ENCODE measurements at regions not wholly inside any gene's neighbourhood (a gene's known extent, or its start where the extent isn't known, plus 50 kb on each side); places are given as distances from the start of the nearest gene placed in this dataset.

DNA sequence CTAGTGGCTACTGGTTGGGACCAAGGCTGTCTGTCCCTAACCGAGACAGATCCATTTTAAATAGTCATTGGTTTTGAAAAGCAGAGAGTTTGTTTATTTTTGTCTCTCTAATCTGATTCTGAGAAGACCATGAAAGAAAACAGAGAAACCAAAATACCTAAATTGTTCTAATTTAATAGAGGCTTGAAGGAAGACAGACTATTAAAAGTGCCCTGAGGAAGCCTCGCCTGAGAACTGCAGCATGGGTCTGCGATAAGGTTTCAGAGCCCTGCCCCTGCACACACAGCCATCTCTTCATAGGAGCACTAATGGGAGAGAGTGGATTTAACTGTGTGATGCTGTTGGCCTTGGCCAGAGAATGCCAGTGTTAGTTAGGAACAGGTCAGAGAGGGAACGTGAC is 175.5 kb upstream of the SV2C start:
- Histone ChIP-seq H2AFZ (ENCODE audit: control insufficient read depth, low read depth, low read length) (no peak overlapping the region), H3K4me1 (ENCODE audit: control insufficient read depth, insufficient read depth, low read length) (no peaks in the 10 kb centered on the region), H3K27ac (ENCODE audit: control insufficient read depth, insufficient read depth) (no peak overlapping the region), H3K9ac (ENCODE audit: control insufficient read depth, insufficient read depth, low read length) (no peak overlapping the region), H3K27me3 (replicated peaks in 1 of 2; ENCODE audit: control insufficient read depth in 2 of 2, insufficient read depth in 2 of 2, low read length in 1 of 2) (no peaks in the 10 kb centered on the region), H3K9me3 (replicated peaks; ENCODE audit: control insufficient read depth, insufficient read depth, low read length) (no peaks in the 10 kb centered on the region), H3K4me3 (no peak overlapping the region), H4K20me1 (ENCODE audit: control insufficient read depth, insufficient read depth) (no peaks in the 10 kb centered on the region), H3K79me2 (ENCODE audit: control insufficient read depth, insufficient read depth, low read length) (no peaks in the 10 kb centered on the region), H3K36me3 (ENCODE audit: control insufficient read depth in 2 of 2, insufficient read depth in 2 of 2, low read length in 1 of 2) (no peaks in the 10 kb centered on the region), H3K4me2 (ENCODE audit: control insufficient read depth, insufficient read depth) (no peak overlapping the region)
- intact Hi-C loops (cut with micrococcal nuclease; ENCODE audit: unreplicated experiment) (no loop called here), in situ Hi-C loops (cut with MboI) (no loop called here)
- ChIA-PET SMC1A (ENCODE audit: uncharacterized antibody, unreplicated experiment) (no interaction called here), POLR2A (no interaction called here), CTCF (no interaction called here), RAD21 (ENCODE audit: unreplicated experiment) (no interaction called here)
- ATAC-seq (no peak), FAIRE-seq (no peak), DNase-seq (ENCODE audit: low read depth, low spot score) (no peak)
- TF ChIP-seq, protein P1, sequence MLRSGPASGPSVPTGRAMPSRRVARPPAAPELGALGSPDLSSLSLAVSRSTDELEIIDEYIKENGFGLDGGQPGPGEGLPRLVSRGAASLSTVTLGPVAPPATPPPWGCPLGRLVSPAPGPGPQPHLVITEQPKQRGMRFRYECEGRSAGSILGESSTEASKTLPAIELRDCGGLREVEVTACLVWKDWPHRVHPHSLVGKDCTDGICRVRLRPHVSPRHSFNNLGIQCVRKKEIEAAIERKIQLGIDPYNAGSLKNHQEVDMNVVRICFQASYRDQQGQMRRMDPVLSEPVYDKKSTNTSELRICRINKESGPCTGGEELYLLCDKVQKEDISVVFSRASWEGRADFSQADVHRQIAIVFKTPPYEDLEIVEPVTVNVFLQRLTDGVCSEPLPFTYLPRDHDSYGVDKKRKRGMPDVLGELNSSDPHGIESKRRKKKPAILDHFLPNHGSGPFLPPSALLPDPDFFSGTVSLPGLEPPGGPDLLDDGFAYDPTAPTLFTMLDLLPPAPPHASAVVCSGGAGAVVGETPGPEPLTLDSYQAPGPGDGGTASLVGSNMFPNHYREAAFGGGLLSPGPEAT (IDR thresholded peaks at IDR 0.05; ENCODE audit: low read depth) = no peak
- TF ChIP-seq ZBED1 (IDR thresholded peaks at IDR 0.05; ENCODE audit: borderline replicate concordance) (no peak), CBX5 (IDR thresholded peaks at IDR 0.05; ENCODE audit: low read depth) (no peak), NR2F1 (conservative IDR thresholded peaks at IDR 0.05) (no peak)
- TF ChIP-seq, protein P2, sequence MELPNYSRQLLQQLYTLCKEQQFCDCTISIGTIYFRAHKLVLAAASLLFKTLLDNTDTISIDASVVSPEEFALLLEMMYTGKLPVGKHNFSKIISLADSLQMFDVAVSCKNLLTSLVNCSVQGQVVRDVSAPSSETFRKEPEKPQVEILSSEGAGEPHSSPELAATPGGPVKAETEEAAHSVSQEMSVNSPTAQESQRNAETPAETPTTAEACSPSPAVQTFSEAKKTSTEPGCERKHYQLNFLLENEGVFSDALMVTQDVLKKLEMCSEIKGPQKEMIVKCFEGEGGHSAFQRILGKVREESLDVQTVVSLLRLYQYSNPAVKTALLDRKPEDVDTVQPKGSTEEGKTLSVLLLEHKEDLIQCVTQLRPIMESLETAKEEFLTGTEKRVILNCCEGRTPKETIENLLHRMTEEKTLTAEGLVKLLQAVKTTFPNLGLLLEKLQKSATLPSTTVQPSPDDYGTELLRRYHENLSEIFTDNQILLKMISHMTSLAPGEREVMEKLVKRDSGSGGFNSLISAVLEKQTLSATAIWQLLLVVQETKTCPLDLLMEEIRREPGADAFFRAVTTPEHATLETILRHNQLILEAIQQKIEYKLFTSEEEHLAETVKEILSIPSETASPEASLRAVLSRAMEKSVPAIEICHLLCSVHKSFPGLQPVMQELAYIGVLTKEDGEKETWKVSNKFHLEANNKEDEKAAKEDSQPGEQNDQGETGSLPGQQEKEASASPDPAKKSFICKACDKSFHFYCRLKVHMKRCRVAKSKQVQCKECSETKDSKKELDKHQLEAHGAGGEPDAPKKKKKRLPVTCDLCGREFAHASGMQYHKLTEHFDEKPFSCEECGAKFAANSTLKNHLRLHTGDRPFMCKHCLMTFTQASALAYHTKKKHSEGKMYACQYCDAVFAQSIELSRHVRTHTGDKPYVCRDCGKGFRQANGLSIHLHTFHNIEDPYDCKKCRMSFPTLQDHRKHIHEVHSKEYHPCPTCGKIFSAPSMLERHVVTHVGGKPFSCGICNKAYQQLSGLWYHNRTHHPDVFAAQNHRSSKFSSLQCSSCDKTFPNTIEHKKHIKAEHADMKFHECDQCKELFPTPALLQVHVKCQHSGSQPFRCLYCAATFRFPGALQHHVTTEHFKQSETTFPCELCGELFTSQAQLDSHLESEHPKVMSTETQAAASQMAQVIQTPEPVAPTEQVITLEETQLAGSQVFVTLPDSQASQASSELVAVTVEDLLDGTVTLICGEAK (IDR thresholded peaks at IDR 0.05; ENCODE audit: borderline replicate concordance) = no peak
- WGBS (ENCODE audit: insufficient coverage, insufficient replicate concordance, low lambda C conversion rate, missing lambda C conversion rate) = 39% methylated on average over 4 of the region's 4 CpGs
- BruUV-seq (replicated peaks) = no TSS peak
